ENCODE measurements at regions not wholly inside any gene's neighbourhood (a gene's known extent, or its start where the extent isn't known, plus 50 kb on each side); places are given as distances from the start of the nearest gene placed in this dataset.

DNA sequence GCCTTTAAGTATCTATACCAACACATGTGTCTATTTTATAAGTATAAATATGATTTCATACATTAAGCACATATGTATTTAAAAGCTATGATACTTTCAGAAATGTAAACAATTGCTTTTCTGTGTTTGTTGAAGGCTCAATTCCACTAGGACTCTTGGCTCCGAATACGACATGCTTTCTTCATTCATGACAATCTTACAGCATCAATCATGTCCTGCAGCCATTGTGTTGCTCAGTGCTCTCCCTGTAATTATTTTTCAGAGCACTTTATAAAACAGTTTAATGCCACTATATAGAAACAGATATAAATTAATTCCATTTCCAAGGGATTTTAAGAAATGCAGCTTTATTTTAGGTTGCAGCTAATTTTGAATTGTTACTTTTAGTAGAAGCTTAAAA lies 167.3 kb downstream of the TAF11L14 start:
- TF ChIP-seq, protein P1, sequence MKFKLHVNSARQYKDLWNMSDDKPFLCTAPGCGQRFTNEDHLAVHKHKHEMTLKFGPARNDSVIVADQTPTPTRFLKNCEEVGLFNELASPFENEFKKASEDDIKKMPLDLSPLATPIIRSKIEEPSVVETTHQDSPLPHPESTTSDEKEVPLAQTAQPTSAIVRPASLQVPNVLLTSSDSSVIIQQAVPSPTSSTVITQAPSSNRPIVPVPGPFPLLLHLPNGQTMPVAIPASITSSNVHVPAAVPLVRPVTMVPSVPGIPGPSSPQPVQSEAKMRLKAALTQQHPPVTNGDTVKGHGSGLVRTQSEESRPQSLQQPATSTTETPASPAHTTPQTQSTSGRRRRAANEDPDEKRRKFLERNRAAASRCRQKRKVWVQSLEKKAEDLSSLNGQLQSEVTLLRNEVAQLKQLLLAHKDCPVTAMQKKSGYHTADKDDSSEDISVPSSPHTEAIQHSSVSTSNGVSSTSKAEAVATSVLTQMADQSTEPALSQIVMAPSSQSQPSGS (IDR thresholded peaks at IDR 0.05; ENCODE audit: low read length): no peak
- TF ChIP-seq, protein P2, sequence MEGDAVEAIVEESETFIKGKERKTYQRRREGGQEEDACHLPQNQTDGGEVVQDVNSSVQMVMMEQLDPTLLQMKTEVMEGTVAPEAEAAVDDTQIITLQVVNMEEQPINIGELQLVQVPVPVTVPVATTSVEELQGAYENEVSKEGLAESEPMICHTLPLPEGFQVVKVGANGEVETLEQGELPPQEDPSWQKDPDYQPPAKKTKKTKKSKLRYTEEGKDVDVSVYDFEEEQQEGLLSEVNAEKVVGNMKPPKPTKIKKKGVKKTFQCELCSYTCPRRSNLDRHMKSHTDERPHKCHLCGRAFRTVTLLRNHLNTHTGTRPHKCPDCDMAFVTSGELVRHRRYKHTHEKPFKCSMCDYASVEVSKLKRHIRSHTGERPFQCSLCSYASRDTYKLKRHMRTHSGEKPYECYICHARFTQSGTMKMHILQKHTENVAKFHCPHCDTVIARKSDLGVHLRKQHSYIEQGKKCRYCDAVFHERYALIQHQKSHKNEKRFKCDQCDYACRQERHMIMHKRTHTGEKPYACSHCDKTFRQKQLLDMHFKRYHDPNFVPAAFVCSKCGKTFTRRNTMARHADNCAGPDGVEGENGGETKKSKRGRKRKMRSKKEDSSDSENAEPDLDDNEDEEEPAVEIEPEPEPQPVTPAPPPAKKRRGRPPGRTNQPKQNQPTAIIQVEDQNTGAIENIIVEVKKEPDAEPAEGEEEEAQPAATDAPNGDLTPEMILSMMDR (IDR thresholded peaks at IDR 0.05; ENCODE audit: control extremely low read depth in 1 of 3, insufficient read depth in 1 of 3, low read depth in 1 of 3, low read length in 3 of 3): no peak
- no peak for TF ChIP-seq YY1 (IDR thresholded peaks at IDR 0.05; ENCODE audit: low read depth, low read length)
- no peak for TF ChIP-seq PHF8 (conservative IDR thresholded peaks at IDR 0.05; ENCODE audit: low read depth, low read length)

Data from H1 (cell line).